MCF 10A (cell line): ENCODE measurements at regions not wholly inside any gene's neighbourhood (a gene's known extent, or its start where the extent isn't known, plus 50 kb on each side); places are given as distances from the start of the nearest gene placed in this dataset.

Source experiments
- BruUV-seq: library from RNA; stranded (reverse); fragments of 400-500 nt; replicated peaks from 2 replicates; lab custom pipeline; 2021; lab: Mats Ljungman, UMichigan
- CTCF ChIA-PET: fragments of 300-600 bp; sonication (Branson Sonifier 250); formaldehyde crosslinking; extraction: SDS; loops from one replicate; lab custom pipeline; 2021; ENCODE audit warnings: antibody characterized with exemption, inconsistent platforms; lab: Yijun Ruan, JAX
- POLR2A ChIA-PET: fragments of 300-600, 350-650 bp; sonication (Branson Sonifier 250); formaldehyde crosslinking; extraction: SDS; loops from one replicate; lab custom pipeline; 2020; ENCODE audit warnings: antibody characterized with exemption, inconsistent platforms; lab: Yijun Ruan, JAX
- DNase-seq: peaks from one replicate; pipeline ENCODE4 v3.0.0-alpha.2; 2018; ENCODE audit not compliant: unreplicated experiment
- H3K27ac Mint-ChIP-seq: one replicate; pipeline ENCODE4 v1.8.0; 2022; ENCODE audit warnings: mild to moderate bottlenecking, low read depth, mixed read lengths; ENCODE audit not compliant: unreplicated experiment
- H3K27me3 Mint-ChIP-seq: one replicate; pipeline ENCODE4 v1.8.0; 2022; ENCODE audit warnings: mixed read lengths; ENCODE audit not compliant: insufficient read depth, unreplicated experiment
- H3K36me3 Mint-ChIP-seq: one replicate; pipeline ENCODE4 v1.8.0; 2022; ENCODE audit warnings: mild to moderate bottlenecking, moderate library complexity, mixed read lengths; ENCODE audit not compliant: insufficient read depth, unreplicated experiment
- H3K4me1 Mint-ChIP-seq: one replicate; pipeline ENCODE4 v1.8.0; 2022; ENCODE audit warnings: mixed read lengths; ENCODE audit not compliant: insufficient read depth, unreplicated experiment
- H3K4me3 Mint-ChIP-seq: one replicate; pipeline ENCODE4 v1.8.0; 2022; ENCODE audit warnings: mild to moderate bottlenecking, moderate library complexity, mixed read lengths; ENCODE audit not compliant: unreplicated experiment
- H3K9me3 Mint-ChIP-seq: one replicate; pipeline ENCODE4 v1.8.0; 2022; ENCODE audit warnings: mixed read lengths; ENCODE audit not compliant: unreplicated experiment
- intact Hi-C: fragments of 100-400 bp; cut with micrococcal nuclease; formaldehyde crosslinking; loops from 2 replicates; pipeline ENCODE4 v1.14.1; 2022
- TF ChIP-seq, protein P1 (sequence below): fragments of 200-600 bp; IDR thresholded peaks from one replicate; pipeline ENCODE4 v1.8.0; 2022; ENCODE audit warnings: antibody characterized with exemption, mild to moderate bottlenecking; ENCODE audit not compliant: unreplicated experiment

DNA sequence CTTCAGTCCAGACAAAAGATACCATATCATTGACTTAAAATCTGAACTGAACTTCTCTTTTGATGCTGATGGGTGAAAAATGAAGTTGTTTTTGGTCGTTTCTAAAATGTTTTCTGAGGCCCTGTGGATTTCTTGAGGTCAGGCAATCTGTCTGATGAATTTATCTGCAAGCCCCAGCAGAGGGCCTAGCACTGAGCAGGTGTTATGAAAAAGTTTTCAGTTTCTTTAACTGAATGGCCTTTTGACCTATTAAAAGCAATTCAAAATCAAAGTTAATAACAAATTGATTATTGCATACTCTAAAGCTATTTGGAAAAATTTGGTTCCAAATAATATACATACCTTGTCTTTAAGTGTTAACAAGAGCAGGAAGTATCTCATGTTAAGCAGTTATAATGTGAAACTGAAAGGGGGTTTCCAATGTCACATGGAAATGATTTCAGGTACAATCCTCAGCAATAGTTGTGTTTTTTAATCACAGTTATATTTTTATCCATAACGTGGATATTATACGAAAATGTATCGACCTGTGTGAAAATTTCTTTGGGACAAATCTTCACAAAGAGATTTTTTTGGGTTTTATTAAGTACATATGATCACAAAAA is 285.0 kb downstream of the SPANXN1 start:
- no peak for DNase-seq
- TF ChIP-seq, protein P1, sequence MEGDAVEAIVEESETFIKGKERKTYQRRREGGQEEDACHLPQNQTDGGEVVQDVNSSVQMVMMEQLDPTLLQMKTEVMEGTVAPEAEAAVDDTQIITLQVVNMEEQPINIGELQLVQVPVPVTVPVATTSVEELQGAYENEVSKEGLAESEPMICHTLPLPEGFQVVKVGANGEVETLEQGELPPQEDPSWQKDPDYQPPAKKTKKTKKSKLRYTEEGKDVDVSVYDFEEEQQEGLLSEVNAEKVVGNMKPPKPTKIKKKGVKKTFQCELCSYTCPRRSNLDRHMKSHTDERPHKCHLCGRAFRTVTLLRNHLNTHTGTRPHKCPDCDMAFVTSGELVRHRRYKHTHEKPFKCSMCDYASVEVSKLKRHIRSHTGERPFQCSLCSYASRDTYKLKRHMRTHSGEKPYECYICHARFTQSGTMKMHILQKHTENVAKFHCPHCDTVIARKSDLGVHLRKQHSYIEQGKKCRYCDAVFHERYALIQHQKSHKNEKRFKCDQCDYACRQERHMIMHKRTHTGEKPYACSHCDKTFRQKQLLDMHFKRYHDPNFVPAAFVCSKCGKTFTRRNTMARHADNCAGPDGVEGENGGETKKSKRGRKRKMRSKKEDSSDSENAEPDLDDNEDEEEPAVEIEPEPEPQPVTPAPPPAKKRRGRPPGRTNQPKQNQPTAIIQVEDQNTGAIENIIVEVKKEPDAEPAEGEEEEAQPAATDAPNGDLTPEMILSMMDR: no peak
- no peak overlapping the region for H3K4me3 Mint-ChIP-seq
- CTCF ChIA-PET: interaction anchor here (0.9 kb wide), 1 partner anchor 15 kb away, joined by 3 read pairs; no protein-coding TSS in a partner anchor
- no peaks in the 10 kb centered on the region for H3K36me3 Mint-ChIP-seq
- H3K9me3 Mint-ChIP-seq: peaks cover 13% of the 10 kb centered on the region
- H3K27ac Mint-ChIP-seq: no peak overlapping the region
- BruUV-seq: no TSS peak
- intact Hi-C loops: no loop called here
- POLR2A ChIA-PET: no interaction called here
- no peaks in the 10 kb centered on the region for H3K4me1 Mint-ChIP-seq
- H3K27me3 Mint-ChIP-seq: no peaks in the 10 kb centered on the region

DNA sequence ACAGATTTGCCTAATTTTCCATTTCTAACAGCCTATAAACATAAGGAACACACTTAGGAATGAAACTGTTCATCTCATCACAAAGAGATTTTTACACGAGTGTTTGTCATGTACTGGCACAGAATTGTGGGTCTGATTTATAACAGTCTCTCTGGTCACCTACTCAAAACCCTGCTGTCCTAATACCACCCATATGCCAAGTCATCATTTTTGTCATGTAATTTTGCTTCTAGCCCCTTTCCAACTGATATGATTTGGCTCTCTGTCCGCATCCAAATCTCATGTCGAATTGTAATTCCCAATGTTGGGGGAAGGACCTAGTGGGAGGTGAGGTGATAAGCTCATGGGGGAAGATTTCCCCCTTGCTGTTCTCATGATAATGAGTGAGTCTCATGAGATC is 284.1 kb upstream of the SLITRK2 start:
- DNase-seq: no peak
- intact Hi-C loops: no loop called here
- H3K27me3 Mint-ChIP-seq: no peaks in the 10 kb centered on the region
- H3K4me3 Mint-ChIP-seq: no peak overlapping the region
- TF ChIP-seq, protein P1: no peak
- BruUV-seq: no TSS peak
- no peak overlapping the region for H3K27ac Mint-ChIP-seq
- H3K9me3 Mint-ChIP-seq: peaks cover 7% of the 10 kb centered on the region
- H3K4me1 Mint-ChIP-seq: no peaks in the 10 kb centered on the region
- CTCF ChIA-PET: interaction anchor here (0.6 to 0.7 kb wide), 2 partner anchors 162 to 237 kb away, joined by 3 read pairs; no protein-coding TSS in a partner anchor
- no peaks in the 10 kb centered on the region for H3K36me3 Mint-ChIP-seq
- POLR2A ChIA-PET: no interaction called here

DNA sequence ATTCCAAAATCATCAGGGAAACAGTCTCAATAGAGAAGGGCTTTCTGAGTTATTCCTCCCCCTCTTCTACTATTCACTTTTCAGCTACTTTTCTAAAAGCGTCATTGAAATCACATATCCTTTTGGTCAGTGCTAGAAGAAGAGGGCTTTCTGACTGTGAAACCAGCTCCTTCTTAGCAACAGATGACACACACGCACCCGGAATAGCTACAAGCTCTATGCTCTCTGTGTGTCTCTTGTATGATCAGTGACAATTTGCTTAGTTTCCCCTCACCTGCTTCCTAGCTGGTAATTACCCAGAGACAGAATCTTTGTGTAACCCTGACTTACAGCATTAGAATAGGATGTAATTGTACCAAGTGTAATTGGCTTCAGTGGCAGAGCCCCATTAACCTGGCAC is 268.1 kb upstream of the SLITRK2 start:
- TF ChIP-seq, protein P1: no peak
- no peak overlapping the region for H3K4me3 Mint-ChIP-seq
- ChIA-PET CTCF (interaction anchor here (0.6 to 1.0 kb wide), 2 partner anchors 28 to 350 kb away, joined by 3 to 4 read pairs; no protein-coding TSS in a partner anchor), POLR2A (interaction anchor here (1.2 kb wide), 1 partner anchor 9 kb away, joined by 3 read pairs; no protein-coding TSS in a partner anchor)
- intact Hi-C loops: no loop called here
- no peak overlapping the region for H3K27ac Mint-ChIP-seq
- BruUV-seq: no TSS peak
- H3K36me3 Mint-ChIP-seq: no peaks in the 10 kb centered on the region
- H3K4me1 Mint-ChIP-seq: no peaks in the 10 kb centered on the region
- H3K9me3 Mint-ChIP-seq: no peaks in the 10 kb centered on the region
- DNase-seq: no peak
- H3K27me3 Mint-ChIP-seq: no peaks in the 10 kb centered on the region

DNA sequence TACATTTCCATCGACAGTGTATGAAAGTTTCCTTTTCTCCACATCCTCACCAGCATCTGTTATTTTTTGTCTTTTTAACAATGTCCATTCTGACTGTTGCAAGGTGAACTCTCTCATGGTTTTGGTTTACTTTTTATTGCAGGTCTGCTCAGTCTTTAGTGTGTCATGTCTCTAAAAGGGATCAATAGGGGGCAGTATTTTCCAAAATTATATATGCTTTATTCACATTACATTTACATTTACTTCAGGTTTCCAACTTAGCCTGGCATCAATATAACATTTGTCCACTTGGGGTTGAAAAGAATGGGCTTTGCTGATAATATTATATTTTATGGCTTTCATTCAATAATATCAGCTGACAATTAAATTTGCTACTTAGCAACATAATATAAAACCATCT is 265.0 kb upstream of the SLITRK2 start:
- POLR2A ChIA-PET: no interaction called here

More for the DNA sequence above, 265.0 kb upstream of the SLITRK2 start:
- CTCF ChIA-PET: no interaction called here
- H3K4me3 Mint-ChIP-seq: no peak overlapping the region
- H3K9me3 Mint-ChIP-seq: no peaks in the 10 kb centered on the region
- BruUV-seq: no TSS peak
- H3K4me1 Mint-ChIP-seq: no peaks in the 10 kb centered on the region
- DNase-seq: peak; percentile 20
- peaks cover 3% of the 10 kb centered on the region for H3K27me3 Mint-ChIP-seq
- TF ChIP-seq, protein P1: peak; percentile 30
- no peaks in the 10 kb centered on the region for H3K36me3 Mint-ChIP-seq
- no peak overlapping the region for H3K27ac Mint-ChIP-seq
- intact Hi-C loops: no loop called here
